ENCODE measurements at regions not wholly inside any gene's neighbourhood (a gene's known extent, or its start where the extent isn't known, plus 50 kb on each side); places are given as distances from the start of the nearest gene placed in this dataset.
A peak's percentile ranks its signal among the peaks of the same experiment; 100 is the strongest.

GRCh38 chr13:62564770-62565169, 1149.1 kb upstream of the PCDH20 start:
- Histone ChIP-seq H3K36me3 (ENCODE audit: control insufficient read depth, insufficient read depth, low read length) (no peaks in the 10 kb centered on the region), H3K4me3 (ENCODE audit: low read length) (no peak overlapping the region), H3K18ac (ENCODE audit: low read length) (no peak overlapping the region), H3K56ac (ENCODE audit: low read length) (no peak overlapping the region), H3K9ac (ENCODE audit: low read length) (no peak overlapping the region), H3K27ac (ENCODE audit: low read depth, low read length) (no peak overlapping the region), H3K27me3 (ENCODE audit: insufficient read depth, low read length, poor library complexity) (no peaks in the 10 kb centered on the region), H4K8ac (ENCODE audit: low read depth, low read length) (no peak overlapping the region), H3K4me2 (ENCODE audit: low read length) (no peak overlapping the region), H3K23ac (ENCODE audit: low read length) (no peak overlapping the region), H2BK5ac (ENCODE audit: low read length) (no peak overlapping the region), H3K79me2 (ENCODE audit: control insufficient read depth, insufficient read depth, low read length) (no peaks in the 10 kb centered on the region), H3K4ac (ENCODE audit: low read depth, low read length) (no peak overlapping the region), H2BK15ac (replicated peaks; ENCODE audit: low read depth) (no peak overlapping the region), H3K79me1 (ENCODE audit: low read length) (no peaks in the 10 kb centered on the region), H2BK120ac (ENCODE audit: low read depth, low read length) (no peak overlapping the region), H4K5ac (ENCODE audit: low read length) (no peak overlapping the region), H3K4me1 (ENCODE audit: control insufficient read depth, low read depth, low read length) (no peaks in the 10 kb centered on the region), H2AK5ac (ENCODE audit: low read length) (no peak overlapping the region)
- WGBS (ENCODE audit: extremely low coverage, insufficient coverage, low lambda C conversion rate) = 100% methylated on average over 2 of the region's 3 CpGs
- DNase-seq = no peak

GRCh38 chr13:62563251-62563650, 1147.6 kb upstream of the PCDH20 start:
- H4K8ac ChIP-seq (ENCODE audit: low read depth, low read length) = no peak overlapping the region
- H3K56ac ChIP-seq (ENCODE audit: low read length) = no peak overlapping the region
- H4K5ac ChIP-seq (ENCODE audit: low read length) = no peak overlapping the region
- H3K4me3 ChIP-seq (ENCODE audit: low read length) = no peak overlapping the region
- no peak overlapping the region for H3K4me2 ChIP-seq (ENCODE audit: low read length)
- H2AK5ac ChIP-seq (ENCODE audit: low read length) = no peak overlapping the region
- H3K18ac ChIP-seq (ENCODE audit: low read length) = no peak overlapping the region
- H3K4ac ChIP-seq (ENCODE audit: low read depth, low read length) = no peak overlapping the region
- H3K36me3 ChIP-seq (ENCODE audit: control insufficient read depth, insufficient read depth, low read length) = no peaks in the 10 kb centered on the region
- no CpG with 5 or more reads among the region's 1 CpG for WGBS (ENCODE audit: extremely low coverage, insufficient coverage, low lambda C conversion rate)
- no peak overlapping the region for H3K23ac ChIP-seq (ENCODE audit: low read length)
- H2BK120ac ChIP-seq (ENCODE audit: low read depth, low read length) = no peak overlapping the region
- H2BK15ac ChIP-seq (replicated peaks; ENCODE audit: low read depth) = no peak overlapping the region
- H3K79me1 ChIP-seq (ENCODE audit: low read length) = no peaks in the 10 kb centered on the region
- H3K79me2 ChIP-seq (ENCODE audit: control insufficient read depth, insufficient read depth, low read length) = no peaks in the 10 kb centered on the region
- no peaks in the 10 kb centered on the region for H3K27me3 ChIP-seq (ENCODE audit: insufficient read depth, low read length, poor library complexity)
- H3K4me1 ChIP-seq (ENCODE audit: control insufficient read depth, low read depth, low read length) = no peaks in the 10 kb centered on the region
- no peak overlapping the region for H2BK5ac ChIP-seq (ENCODE audit: low read length)
- H3K9ac ChIP-seq (ENCODE audit: low read length) = no peak overlapping the region
- DNase-seq = no peak
- no peak overlapping the region for H3K27ac ChIP-seq (ENCODE audit: low read depth, low read length)

GRCh38 chr13:62556978-62557377, 1141.3 kb upstream of the PCDH20 start:
- no peak overlapping the region for H3K4me2 ChIP-seq (ENCODE audit: low read length)
- H3K4me3 ChIP-seq (ENCODE audit: low read length) = no peak overlapping the region
- H3K4ac ChIP-seq (ENCODE audit: low read depth, low read length) = no peak overlapping the region
- WGBS (ENCODE audit: extremely low coverage, insufficient coverage, low lambda C conversion rate) = 100% methylated on average over 1 of the region's 1 CpG
- H3K56ac ChIP-seq (ENCODE audit: low read length) = no peak overlapping the region
- no peak overlapping the region for H2BK15ac ChIP-seq (replicated peaks; ENCODE audit: low read depth)
- no peak overlapping the region for H2AK5ac ChIP-seq (ENCODE audit: low read length)
- H4K5ac ChIP-seq (ENCODE audit: low read length) = no peak overlapping the region
- H3K23ac ChIP-seq (ENCODE audit: low read length) = no peak overlapping the region
- H3K79me2 ChIP-seq (ENCODE audit: control insufficient read depth, insufficient read depth, low read length) = no peaks in the 10 kb centered on the region
- H3K27me3 ChIP-seq (ENCODE audit: insufficient read depth, low read length, poor library complexity) = no peaks in the 10 kb centered on the region
- no peak overlapping the region for H3K18ac ChIP-seq (ENCODE audit: low read length)
- no peak overlapping the region for H3K27ac ChIP-seq (ENCODE audit: low read depth, low read length)
- H3K36me3 ChIP-seq (ENCODE audit: control insufficient read depth, insufficient read depth, low read length) = no peaks in the 10 kb centered on the region
- no peaks in the 10 kb centered on the region for H3K4me1 ChIP-seq (ENCODE audit: control insufficient read depth, low read depth, low read length)
- H3K79me1 ChIP-seq (ENCODE audit: low read length) = no peaks in the 10 kb centered on the region
- no peak overlapping the region for H2BK5ac ChIP-seq (ENCODE audit: low read length)
- H2BK120ac ChIP-seq (ENCODE audit: low read depth, low read length) = no peak overlapping the region
- no peak for DNase-seq
- no peak overlapping the region for H3K9ac ChIP-seq (ENCODE audit: low read length)
- no peak overlapping the region for H4K8ac ChIP-seq (ENCODE audit: low read depth, low read length)

GRCh38 chr13:62551588-62551987, 1135.9 kb upstream of the PCDH20 start:
- Histone ChIP-seq H2BK5ac (ENCODE audit: low read length) (no peak overlapping the region), H3K4ac (ENCODE audit: low read depth, low read length) (no peak overlapping the region), H3K23ac (ENCODE audit: low read length) (no peak overlapping the region), H4K8ac (ENCODE audit: low read depth, low read length) (no peak overlapping the region), H3K56ac (ENCODE audit: low read length) (no peak overlapping the region), H3K9ac (ENCODE audit: low read length) (no peak overlapping the region), H3K27ac (ENCODE audit: low read depth, low read length) (no peak overlapping the region), H3K79me1 (ENCODE audit: low read length) (no peaks in the 10 kb centered on the region), H3K4me2 (ENCODE audit: low read length) (no peak overlapping the region), H3K4me3 (ENCODE audit: low read length) (no peak overlapping the region), H3K79me2 (ENCODE audit: control insufficient read depth, insufficient read depth, low read length) (no peaks in the 10 kb centered on the region), H3K27me3 (ENCODE audit: insufficient read depth, low read length, poor library complexity) (no peaks in the 10 kb centered on the region), H4K5ac (ENCODE audit: low read length) (no peak overlapping the region), H3K36me3 (ENCODE audit: control insufficient read depth, insufficient read depth, low read length) (no peaks in the 10 kb centered on the region), H2BK15ac (replicated peaks; ENCODE audit: low read depth) (no peak overlapping the region), H2AK5ac (ENCODE audit: low read length) (no peak overlapping the region), H3K18ac (ENCODE audit: low read length) (no peak overlapping the region), H2BK120ac (ENCODE audit: low read depth, low read length) (no peak overlapping the region), H3K4me1 (ENCODE audit: control insufficient read depth, low read depth, low read length) (no peaks in the 10 kb centered on the region)
- peak; percentile 61 for DNase-seq
- no CpG with 5 or more reads among the region's 5 CpGs for WGBS (ENCODE audit: extremely low coverage, insufficient coverage, low lambda C conversion rate)

- Histone ChIP-seq H3K4me2 (ENCODE audit: low read length) (no peak overlapping the region), H2BK5ac (ENCODE audit: low read length) (no peak overlapping the region), H3K4me3 (ENCODE audit: low read length) (no peak overlapping the region), H4K5ac (ENCODE audit: low read length) (no peak overlapping the region), H3K18ac (ENCODE audit: low read length) (no peak overlapping the region), H2AK5ac (ENCODE audit: low read length) (no peak overlapping the region), H3K27me3 (ENCODE audit: insufficient read depth, low read length, poor library complexity) (no peaks in the 10 kb centered on the region), H2BK120ac (ENCODE audit: low read depth, low read length) (no peak overlapping the region), H3K79me2 (ENCODE audit: control insufficient read depth, insufficient read depth, low read length) (no peaks in the 10 kb centered on the region), H3K9ac (ENCODE audit: low read length) (no peak overlapping the region), H3K27ac (ENCODE audit: low read depth, low read length) (no peak overlapping the region), H3K4me1 (ENCODE audit: control insufficient read depth, low read depth, low read length) (no peaks in the 10 kb centered on the region), H3K36me3 (ENCODE audit: control insufficient read depth, insufficient read depth, low read length) (no peaks in the 10 kb centered on the region), H4K8ac (ENCODE audit: low read depth, low read length) (no peak overlapping the region), H3K23ac (ENCODE audit: low read length) (no peak overlapping the region), H2BK15ac (replicated peaks; ENCODE audit: low read depth) (no peak overlapping the region), H3K56ac (ENCODE audit: low read length) (no peak overlapping the region), H3K79me1 (ENCODE audit: low read length) (no peaks in the 10 kb centered on the region), H3K4ac (ENCODE audit: low read depth, low read length) (no peak overlapping the region)
- DNase-seq = peak; percentile 3
- WGBS (ENCODE audit: extremely low coverage, insufficient coverage, low lambda C conversion rate) = no CpG with 5 or more reads among the region's 4 CpGs
Observed at GRCh38 chr13:62544928-62545327, 1129.3 kb upstream of the PCDH20 start.

- Histone ChIP-seq H3K27me3 (ENCODE audit: insufficient read depth, low read length, poor library complexity) (no peaks in the 10 kb centered on the region), H3K18ac (ENCODE audit: low read length) (no peak overlapping the region), H3K79me2 (ENCODE audit: control insufficient read depth, insufficient read depth, low read length) (no peaks in the 10 kb centered on the region), H2BK120ac (ENCODE audit: low read depth, low read length) (no peak overlapping the region), H4K8ac (ENCODE audit: low read depth, low read length) (no peak overlapping the region), H3K4me3 (ENCODE audit: low read length) (no peak overlapping the region), H3K56ac (ENCODE audit: low read length) (no peak overlapping the region), H4K5ac (ENCODE audit: low read length) (no peak overlapping the region), H2BK5ac (ENCODE audit: low read length) (no peak overlapping the region), H3K4me1 (ENCODE audit: control insufficient read depth, low read depth, low read length) (no peaks in the 10 kb centered on the region), H3K9ac (ENCODE audit: low read length) (no peak overlapping the region), H2BK15ac (replicated peaks; ENCODE audit: low read depth) (no peak overlapping the region), H2AK5ac (ENCODE audit: low read length) (no peak overlapping the region), H3K23ac (ENCODE audit: low read length) (no peak overlapping the region), H3K79me1 (ENCODE audit: low read length) (no peaks in the 10 kb centered on the region), H3K27ac (ENCODE audit: low read depth, low read length) (no peak overlapping the region), H3K4me2 (ENCODE audit: low read length) (no peak overlapping the region), H3K36me3 (ENCODE audit: control insufficient read depth, insufficient read depth, low read length) (no peaks in the 10 kb centered on the region), H3K4ac (ENCODE audit: low read depth, low read length) (no peak overlapping the region)
- no peak for DNase-seq
- no CpG with 5 or more reads among the region's 1 CpG for WGBS (ENCODE audit: extremely low coverage, insufficient coverage, low lambda C conversion rate)
Observed at GRCh38 chr13:62537593-62537992, 1121.9 kb upstream of the PCDH20 start.
